Islet of Langerhans (tissue), 1 donor: ENCODE measurements at regions not wholly inside any gene's neighbourhood (a gene's known extent, or its start where the extent isn't known, plus 50 kb on each side); places are given as distances from the start of the nearest gene placed in this dataset.
"Not testable (repeated sequence)": the region's sequence is repeated elsewhere in the genome, so short reads cannot be mapped to it uniquely, and the experiment has no call there.

Source experiments
- FAIRE-seq: peaks from one replicate; lab custom pipeline; 2011; peaks lifted over from hg19 to GRCh38; lab: Jason Lieb, UNC

DNA sequence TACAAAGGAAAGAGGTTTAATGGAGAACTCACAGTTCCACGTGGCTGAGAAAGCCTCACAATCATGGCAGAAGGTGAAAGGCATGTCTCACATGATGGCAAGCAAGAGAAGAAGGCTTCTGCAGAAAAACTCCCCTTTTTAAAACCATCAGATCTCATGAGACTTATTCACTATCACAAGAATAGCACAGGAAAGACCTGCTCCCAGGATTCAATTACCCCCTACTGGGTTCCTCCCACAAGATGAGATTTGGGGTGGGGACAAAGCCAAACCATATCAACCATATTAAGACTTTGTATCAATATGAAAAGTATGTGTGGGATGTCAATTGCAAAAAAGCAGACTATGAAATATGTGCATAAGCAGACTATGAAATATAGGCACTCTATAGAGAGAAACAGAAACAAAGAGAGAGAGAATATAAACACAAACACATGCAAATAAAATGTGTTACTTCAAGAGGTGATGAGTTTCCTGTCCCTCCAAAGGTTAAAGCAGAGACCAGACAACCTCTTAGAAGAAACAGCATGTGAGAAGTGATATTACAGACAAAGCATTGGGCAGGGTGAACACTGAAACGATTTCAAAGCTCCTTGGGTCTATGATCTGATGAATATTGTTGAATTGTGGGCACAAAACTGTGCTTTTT, 151.2 kb upstream of the KRR1 start:
- no peak for FAIRE-seq

DNA sequence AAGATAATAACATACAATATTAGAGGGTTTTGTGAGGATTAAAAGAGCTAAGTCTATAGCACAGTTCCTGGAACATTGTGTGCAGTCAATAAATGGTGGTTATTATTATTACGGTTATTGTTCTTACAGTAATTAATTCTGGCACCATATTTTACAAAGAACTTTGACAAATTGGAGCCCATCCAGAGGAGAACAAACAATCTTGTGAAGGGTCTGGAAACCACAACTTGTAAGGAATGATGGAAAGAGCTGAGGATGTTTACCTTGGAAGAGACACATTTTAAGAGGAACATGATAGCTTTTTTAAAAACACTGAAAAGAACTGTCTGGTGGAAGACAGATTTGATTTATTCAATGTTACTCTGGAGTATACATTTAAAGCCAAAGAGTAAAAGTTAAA, 150.5 kb upstream of the KRR1 start:
- FAIRE-seq, result no peak

DNA sequence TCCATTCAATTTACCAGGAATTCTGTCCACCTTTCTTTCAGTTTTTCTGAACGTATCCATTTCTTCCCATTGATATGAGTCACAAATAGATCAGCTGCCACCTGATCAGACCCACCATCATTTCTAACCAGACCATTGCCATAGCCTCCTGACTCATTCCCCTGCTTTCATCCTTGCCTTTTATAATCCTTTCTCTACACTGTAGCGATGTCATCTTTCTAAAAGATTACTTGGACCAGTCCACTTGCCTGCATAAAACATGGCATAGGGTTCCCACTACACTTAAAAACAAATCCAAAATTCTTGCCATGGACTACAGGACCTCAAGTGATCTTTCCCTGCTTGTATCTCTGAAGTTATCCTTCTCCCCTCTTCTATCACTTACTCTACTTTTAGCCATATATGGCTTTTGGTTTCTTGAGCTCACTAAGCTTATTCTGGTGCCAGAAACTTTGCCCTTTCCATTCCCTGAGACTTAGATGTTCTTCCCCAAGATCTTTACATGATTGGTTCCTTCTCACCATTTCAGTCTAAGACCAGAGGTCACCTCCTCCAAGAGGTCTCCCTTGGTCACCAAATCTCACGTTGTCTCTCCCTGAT, 149.5 kb upstream of the KRR1 start:
- no peak for FAIRE-seq

DNA sequence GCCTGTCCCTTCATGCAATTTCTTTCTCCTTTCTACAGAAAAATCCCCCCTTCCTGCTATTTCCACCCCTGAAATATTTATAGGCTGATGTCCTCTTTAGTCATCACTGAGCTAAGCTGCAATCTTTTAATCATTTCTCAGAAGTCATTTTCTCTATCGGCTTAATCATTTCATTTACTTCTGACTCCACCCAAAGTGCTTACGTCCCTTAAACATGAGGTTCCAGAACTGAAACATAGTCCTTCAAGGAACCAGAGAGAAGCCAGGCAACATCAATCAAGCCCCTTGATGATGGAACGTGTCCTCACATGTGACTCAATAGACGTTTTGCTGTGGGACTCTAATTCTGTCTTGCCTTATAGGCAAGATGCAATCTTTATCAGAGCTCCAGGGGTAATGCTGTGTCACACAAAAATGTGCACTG, 148.7 kb upstream of the KRR1 start:
- no peak for FAIRE-seq

- no peak for FAIRE-seq
These were observed 147.8 kb upstream of the KRR1 start for GRCh38 chr12:75658901-75659823.

DNA sequence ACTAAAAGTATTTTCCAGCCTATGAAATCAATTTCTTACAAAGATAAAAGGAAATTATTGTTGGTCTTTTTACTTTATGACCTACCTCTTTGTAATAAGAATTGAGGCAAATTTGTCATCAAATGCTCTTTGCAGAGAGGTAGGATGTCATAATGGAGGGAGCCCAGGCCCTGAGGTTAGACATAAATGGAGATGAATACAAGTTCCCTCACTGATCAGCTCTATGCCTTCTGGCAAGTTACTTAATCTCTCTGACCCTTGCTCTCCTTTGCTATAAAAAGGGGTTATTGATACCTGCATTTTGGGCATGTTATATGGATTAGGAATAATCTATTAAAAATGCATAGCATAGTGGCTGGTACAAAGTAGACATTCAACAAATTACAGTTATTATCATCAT, 146.9 kb upstream of the KRR1 start:
- no peak for FAIRE-seq

DNA sequence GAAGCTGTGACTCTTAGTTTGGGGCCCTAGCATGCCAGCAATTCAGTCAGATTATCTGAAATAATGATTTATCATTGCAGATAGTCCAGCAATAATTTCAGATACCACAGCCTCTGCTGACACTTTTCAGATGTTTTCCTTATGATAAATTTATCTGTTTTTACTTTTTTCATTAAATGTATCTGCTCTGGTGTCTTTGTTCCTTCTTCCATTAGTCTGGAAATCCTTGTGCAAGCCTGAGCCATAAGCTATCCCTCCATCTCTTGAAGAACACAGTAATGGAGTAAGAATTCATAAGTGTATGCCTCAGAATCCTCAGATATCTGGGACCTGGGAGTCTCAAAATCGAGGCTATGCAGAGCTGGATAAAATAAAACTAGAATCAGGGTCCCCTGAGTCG, 146.4 kb upstream of the KRR1 start:
- FAIRE-seq, result no peak

- not testable (repeated sequence) for FAIRE-seq
These were observed 145.9 kb upstream of the KRR1 start for GRCh38 chr12:75657354-75657753.

DNA sequence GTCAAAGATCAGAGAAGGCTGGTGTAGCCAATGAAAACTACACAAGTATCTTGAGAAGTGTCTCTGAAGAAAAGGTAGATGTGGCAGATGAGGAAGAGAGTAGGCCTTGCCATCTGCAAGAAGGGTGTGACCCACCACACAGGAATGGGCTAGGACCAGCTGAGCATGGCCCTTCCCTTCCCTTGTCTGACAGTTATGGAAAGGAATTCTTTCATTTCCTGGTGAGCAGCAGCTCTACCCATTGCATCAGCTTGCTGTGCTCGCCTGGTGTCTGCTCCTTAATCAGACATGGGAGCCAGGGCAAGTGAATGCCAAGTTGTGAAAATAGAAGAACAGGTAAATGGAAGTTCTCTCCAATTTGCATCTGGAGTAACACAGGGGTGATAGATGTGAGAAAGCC, 145.2 kb upstream of the KRR1 start:
- FAIRE-seq, result no peak

DNA sequence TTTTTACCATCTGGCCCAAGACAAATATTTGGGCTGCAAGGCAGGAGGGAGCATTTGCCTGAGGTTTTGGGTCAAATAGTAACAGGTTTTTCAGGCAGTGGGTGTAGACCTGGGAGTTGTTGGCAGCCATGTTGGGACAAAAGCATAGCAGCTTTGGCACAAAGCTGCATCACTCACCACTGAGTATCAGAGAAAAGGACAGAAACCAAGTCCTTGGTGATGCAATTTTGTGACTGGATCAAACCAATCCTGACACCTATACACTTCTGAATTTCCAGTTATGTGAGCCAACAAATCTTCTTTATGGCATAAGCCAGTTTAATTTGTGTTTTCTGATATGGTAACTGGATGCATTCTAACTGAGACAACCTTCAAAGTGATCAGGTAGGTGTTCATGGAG, 144.8 kb upstream of the KRR1 start:
- no peak for FAIRE-seq

GRCh38 chr12:75655315-75655806, 144.0 kb upstream of the KRR1 start:
- FAIRE-seq, result no peak

GRCh38 chr12:75651342-75651695, 139.9 kb upstream of the KRR1 start:
- no peak for FAIRE-seq

DNA sequence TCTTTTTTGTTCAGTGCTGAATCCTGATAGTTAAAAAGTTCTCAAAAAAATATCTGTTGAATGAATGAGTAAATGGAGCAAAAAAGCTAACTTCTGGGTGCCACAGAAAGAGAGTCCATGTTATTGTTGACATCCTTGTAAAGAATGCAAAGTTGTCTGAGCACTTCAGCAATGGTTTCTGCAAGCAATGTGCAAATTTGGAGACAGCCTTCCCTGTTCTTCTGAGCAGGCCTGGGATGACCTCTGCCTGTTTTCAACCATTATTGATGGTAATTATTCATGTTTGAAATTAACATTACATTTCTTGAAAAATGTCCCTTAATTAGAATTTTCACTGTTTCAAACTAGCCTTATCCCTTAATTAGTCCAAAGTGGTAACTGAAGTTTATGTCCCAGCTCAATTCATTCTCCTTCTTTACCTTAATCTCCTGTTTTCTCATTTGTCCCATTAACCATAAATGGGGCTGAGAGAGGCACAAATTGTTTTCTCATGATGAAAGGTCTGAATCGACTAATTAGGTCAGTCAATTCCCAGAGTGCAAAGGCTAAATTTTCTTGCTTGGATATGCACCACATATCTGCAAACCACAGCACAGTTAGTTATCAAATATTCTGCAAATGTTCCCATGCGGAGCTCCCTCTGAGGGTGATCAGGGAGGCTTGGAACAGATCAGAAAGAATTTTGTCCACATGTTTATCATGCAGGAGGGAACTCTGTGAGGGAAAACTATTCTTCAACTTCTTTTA, 139.4 kb upstream of the KRR1 start:
- FAIRE-seq, result no peak

GRCh38 chr12:75650100-75650499, 138.7 kb upstream of the KRR1 start:
- FAIRE-seq, result no peak

DNA sequence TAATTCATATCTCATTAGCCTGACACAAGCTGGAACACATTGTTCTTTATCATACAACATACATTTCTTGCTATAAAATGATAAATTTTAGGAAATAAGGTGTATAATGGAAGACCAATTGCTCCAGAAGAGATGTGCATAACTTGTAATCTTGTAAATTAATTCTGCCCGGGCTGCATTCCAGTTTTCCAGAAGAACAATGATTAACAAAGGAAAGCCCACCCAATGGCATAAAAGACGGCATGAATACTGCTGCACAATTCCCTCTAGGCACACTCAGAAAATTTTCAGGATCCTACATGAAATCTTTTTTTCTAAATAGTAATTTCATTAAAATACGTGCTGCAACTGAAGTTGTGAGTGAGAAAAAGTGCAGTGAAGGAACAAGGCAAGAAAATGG, 137.4 kb upstream of the KRR1 start:
- no peak for FAIRE-seq

- FAIRE-seq, result no peak
These were observed 135.2 kb upstream of the KRR1 start for GRCh38 chr12:75646329-75647210.

- no peak for FAIRE-seq
These were observed 133.2 kb upstream of the KRR1 start for GRCh38 chr12:75644472-75645072.

GRCh38 chr12:75643119-75643518, 131.7 kb upstream of the KRR1 start:
- FAIRE-seq, result not testable (repeated sequence)

- FAIRE-seq, result peak; percentile 73
These were observed 130.8 kb upstream of the KRR1 start for GRCh38 chr12:75642226-75642625.

GRCh38 chr12:75641031-75641780, 129.8 kb upstream of the KRR1 start:
- no peak for FAIRE-seq
